ENCODE measurements at regions not wholly inside any gene's neighbourhood (a gene's known extent, or its start where the extent isn't known, plus 50 kb on each side); places are given as distances from the start of the nearest gene placed in this dataset.

DNA sequence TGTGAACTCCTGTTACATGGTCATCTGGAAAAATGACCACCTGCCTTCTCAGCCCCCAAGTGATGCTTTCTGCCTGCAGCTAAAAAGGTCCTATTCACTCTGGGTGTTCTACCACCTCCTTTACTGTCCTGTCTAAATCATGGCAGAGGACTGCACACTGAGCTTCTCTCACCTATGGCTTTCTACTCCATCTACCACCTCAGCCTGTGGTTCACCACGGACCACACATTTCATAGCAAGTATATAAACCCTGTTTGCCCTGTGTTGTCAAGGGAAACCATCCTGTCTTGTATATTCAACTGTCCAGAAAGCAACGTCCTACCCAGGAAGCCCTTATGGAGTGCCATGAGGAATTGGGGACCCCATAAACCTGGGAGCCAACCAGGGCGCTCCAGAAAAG, 167.4 kb upstream of the ITGA1 start:
- TF ChIP-seq ZBTB7A (IDR thresholded peaks at IDR 0.05; ENCODE audit: low read depth) (no peak), YY1 (IDR thresholded peaks at IDR 0.05; ENCODE audit: low read depth) (no peak), TEAD4 (IDR thresholded peaks at IDR 0.05) (no peak), CEBPB (IDR thresholded peaks at IDR 0.05) (no peak)
- TF ChIP-seq, protein P1, sequence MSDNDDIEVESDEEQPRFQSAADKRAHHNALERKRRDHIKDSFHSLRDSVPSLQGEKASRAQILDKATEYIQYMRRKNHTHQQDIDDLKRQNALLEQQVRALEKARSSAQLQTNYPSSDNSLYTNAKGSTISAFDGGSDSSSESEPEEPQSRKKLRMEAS (IDR thresholded peaks at IDR 0.05) = no peak

Data from Ishikawa (cell line).